ENCODE measurements at regions not wholly inside any gene's neighbourhood (a gene's known extent, or its start where the extent isn't known, plus 50 kb on each side); places are given as distances from the start of the nearest gene placed in this dataset.

DNA sequence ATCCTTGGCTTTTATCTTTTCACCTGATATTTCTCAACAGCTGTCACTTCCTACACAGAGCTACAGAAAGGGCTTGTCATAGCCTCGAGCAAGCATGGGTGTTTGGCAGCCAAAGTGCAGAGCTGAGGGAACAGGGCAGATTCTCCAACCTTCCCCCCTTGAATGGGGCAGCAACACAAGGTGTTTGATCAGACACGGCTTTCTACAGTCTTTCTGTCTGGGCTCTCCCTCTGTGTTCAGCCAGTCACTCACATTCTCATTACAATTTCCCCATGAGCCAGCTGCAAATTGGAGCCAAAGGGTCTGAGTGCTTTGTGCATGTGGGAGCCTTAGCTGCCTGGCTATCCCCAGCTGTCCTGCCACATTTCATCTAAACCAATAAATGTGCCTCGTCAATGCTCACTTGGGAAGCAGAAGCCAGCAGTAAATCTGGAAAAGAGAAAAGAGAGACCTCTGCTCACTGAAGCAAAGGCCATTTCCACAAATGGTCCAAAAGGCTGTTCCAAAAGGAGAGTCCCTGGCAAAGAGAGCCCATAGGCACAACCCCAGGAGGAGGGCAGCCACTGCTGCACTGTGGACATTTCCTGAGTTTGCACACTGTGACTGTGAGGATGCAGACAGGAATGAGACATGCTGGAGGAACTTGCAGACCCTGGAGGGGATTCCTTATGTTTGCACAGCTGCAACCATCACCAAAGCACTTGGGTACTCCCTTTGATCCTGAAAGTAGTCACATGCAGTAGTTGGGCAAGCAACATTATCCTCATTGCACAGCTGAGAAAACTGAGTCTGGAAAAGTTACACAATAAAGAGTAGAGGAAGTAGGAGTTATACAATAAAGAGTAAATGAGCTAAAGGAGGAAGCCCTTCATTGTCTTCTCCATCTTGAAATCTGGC lies 186.8 kb downstream of the FAM181B start:
- intact Hi-C loops (cut with DNase I) = no loop called here
- Histone ChIP-seq H3K36me3 (replicated peaks in 1 of 2) (no peaks in the 10 kb centered on the region), H3K4me1 (replicated peaks in 1 of 2) (no peaks in the 10 kb centered on the region), H3K27me3 (no peaks in the 10 kb centered on the region), H3K4me3 (no peak overlapping the region), H3K9me3 (replicated peaks in 1 of 3) (no peaks in the 10 kb centered on the region), H3K27ac (no peak overlapping the region)
- 16 to 23% (median 19%) methylated on average over 3 of the region's 3 CpGs for WGBS, 4 donors
- peak in 4 of 7 donors; percentile 20 to 39 (median 32) for DNase-seq
- no peak for TF ChIP-seq POLR2A (IDR thresholded peaks at IDR 0.05)
- TF ChIP-seq, protein P1, sequence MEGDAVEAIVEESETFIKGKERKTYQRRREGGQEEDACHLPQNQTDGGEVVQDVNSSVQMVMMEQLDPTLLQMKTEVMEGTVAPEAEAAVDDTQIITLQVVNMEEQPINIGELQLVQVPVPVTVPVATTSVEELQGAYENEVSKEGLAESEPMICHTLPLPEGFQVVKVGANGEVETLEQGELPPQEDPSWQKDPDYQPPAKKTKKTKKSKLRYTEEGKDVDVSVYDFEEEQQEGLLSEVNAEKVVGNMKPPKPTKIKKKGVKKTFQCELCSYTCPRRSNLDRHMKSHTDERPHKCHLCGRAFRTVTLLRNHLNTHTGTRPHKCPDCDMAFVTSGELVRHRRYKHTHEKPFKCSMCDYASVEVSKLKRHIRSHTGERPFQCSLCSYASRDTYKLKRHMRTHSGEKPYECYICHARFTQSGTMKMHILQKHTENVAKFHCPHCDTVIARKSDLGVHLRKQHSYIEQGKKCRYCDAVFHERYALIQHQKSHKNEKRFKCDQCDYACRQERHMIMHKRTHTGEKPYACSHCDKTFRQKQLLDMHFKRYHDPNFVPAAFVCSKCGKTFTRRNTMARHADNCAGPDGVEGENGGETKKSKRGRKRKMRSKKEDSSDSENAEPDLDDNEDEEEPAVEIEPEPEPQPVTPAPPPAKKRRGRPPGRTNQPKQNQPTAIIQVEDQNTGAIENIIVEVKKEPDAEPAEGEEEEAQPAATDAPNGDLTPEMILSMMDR (IDR thresholded peaks at IDR 0.05) = no peak

DNA sequence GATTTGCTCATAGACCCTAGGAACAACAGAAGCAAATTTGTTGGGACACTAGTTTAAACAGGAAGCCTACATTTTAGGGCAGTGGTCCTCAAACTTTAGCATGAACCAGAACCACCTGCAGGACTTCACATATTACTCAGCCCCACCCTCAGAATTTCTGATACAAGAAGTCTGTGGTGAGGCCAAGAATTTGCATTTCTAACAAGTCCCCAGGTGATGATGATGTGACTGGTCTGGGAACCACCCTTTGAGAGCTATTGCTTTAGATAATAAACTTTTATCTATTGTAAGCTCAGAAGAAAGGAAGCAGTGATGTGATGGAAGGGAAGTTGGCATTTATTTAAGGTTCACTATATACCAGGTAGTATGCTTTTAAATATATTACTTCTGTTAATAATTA lies 194.0 kb downstream of the FAM181B start:
- Histone ChIP-seq H3K27me3 (no peaks in the 10 kb centered on the region), H3K27ac (no peak overlapping the region), H3K9me3 (replicated peaks in 1 of 3) (no peaks in the 10 kb centered on the region), H3K4me3 (no peak overlapping the region), H3K36me3 (replicated peaks in 1 of 2) (no peaks in the 10 kb centered on the region), H3K4me1 (replicated peaks in 1 of 2) (no peaks in the 10 kb centered on the region)
- DNase-seq = no peak
- intact Hi-C loops (cut with DNase I) = no loop called here
- TF ChIP-seq, protein P1 (IDR thresholded peaks at IDR 0.05) = no peak
- no peak for TF ChIP-seq POLR2A (IDR thresholded peaks at IDR 0.05)

DNA sequence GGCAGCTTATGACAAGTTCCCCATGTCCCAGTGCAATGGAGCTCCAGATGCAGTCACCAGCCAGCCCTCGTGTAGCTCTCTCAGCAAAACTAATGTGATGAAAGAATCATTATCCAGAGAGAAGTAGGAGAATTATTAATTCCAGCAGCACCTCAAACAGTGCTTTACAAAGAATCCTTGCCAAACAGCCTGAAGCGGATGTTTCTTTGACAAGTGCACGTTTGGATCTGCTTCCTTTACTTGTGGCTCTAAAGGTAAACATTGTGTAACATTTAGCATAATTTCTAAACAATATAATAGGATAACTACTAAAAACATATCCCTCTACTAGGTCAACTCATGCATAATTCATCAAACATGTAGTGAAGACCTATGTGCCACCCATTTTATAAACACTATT lies 197.0 kb downstream of the FAM181B start:
- no peaks in the 10 kb centered on the region for H3K4me1 ChIP-seq (replicated peaks in 1 of 2)
- no peak for DNase-seq
- no peak overlapping the region for H3K27ac ChIP-seq
- no peaks in the 10 kb centered on the region for H3K27me3 ChIP-seq
- H3K4me3 ChIP-seq = no peak overlapping the region
- 77 to 84% (median 80%) methylated on average over 3 of the region's 3 CpGs for WGBS, 4 donors
- intact Hi-C loops (cut with DNase I) = no loop called here
- H3K9me3 ChIP-seq (replicated peaks in 1 of 3) = no peaks in the 10 kb centered on the region
- TF ChIP-seq, protein P1 (IDR thresholded peaks at IDR 0.05) = no peak
- TF ChIP-seq POLR2A (IDR thresholded peaks at IDR 0.05) = no peak
- H3K36me3 ChIP-seq (replicated peaks in 1 of 2) = no peaks in the 10 kb centered on the region

DNA sequence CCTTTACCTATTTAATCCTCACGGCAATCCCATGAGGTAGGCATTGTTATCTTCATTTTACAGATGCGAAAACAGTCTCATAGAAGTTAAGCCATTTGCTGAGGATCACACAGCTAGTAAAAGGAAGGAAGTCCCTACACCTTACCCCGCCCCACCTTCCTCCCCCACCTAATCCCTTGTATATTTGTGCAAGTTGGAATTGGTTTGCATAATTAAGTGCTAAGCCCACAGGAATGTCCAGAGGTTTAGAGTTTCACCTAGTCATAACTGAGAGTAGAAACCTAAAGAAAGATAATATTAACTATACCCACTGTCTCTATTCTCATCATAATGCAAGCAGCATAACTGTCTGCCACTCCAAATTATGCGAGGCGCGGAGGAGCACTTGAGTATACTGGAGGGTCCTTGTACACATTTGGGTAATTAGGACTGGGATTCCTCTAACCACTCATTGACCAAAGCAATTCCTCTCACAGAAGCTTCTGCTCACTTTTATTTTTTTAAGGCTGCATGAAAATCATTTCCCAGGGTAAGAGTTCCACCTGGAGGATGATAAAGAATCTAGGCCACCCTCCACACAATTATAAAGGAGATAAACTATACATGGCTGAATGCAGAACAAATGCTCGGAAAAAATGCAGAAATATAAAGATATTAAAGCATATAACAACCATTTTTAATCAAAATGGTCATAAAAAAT lies 199.9 kb downstream of the FAM181B start:
- H3K36me3 ChIP-seq (replicated peaks in 1 of 2) = no peaks in the 10 kb centered on the region
- DNase-seq = no peak
- H3K4me1 ChIP-seq (replicated peaks in 1 of 2) = no peaks in the 10 kb centered on the region
- intact Hi-C loops (cut with DNase I) = no loop called here
- no peak overlapping the region for H3K27ac ChIP-seq
- TF ChIP-seq POLR2A (IDR thresholded peaks at IDR 0.05) = no peak
- TF ChIP-seq, protein P1 (IDR thresholded peaks at IDR 0.05) = peak in 1 of 6 experiments; percentile 10
- H3K4me3 ChIP-seq = no peak overlapping the region
- no peaks in the 10 kb centered on the region for H3K9me3 ChIP-seq (replicated peaks in 1 of 3)
- no peaks in the 10 kb centered on the region for H3K27me3 ChIP-seq
- 78 to 92% (median 82%) methylated on average over 7 of the region's 7 CpGs for WGBS, 4 donors

Data from adrenal gland (tissue), 9 donors.